ENCODE measurements at regions not wholly inside any gene's neighbourhood (a gene's known extent, or its start where the extent isn't known, plus 50 kb on each side); places are given as distances from the start of the nearest gene placed in this dataset.

GRCh38 chr3:64890006-64890405 is 202.2 kb upstream of the ADAMTS9 start:
- no peak for DNase-seq (ENCODE audit: low spot score)

- no peak for DNase-seq (ENCODE audit: low spot score)
Measured at GRCh38 chr3:64888840-64889392, 201.1 kb upstream of the ADAMTS9 start.

GRCh38 chr3:64888165-64888564 is 200.4 kb upstream of the ADAMTS9 start:
- DNase-seq (ENCODE audit: low spot score), result no peak

GRCh38 chr3:64885055-64885454 is 197.3 kb upstream of the ADAMTS9 start:
- DNase-seq (ENCODE audit: low spot score), result no peak

- DNase-seq (ENCODE audit: low spot score), result no peak
Measured at GRCh38 chr3:64884536-64884935, 196.7 kb upstream of the ADAMTS9 start.

GRCh38 chr3:64880916-64881315 is 193.1 kb upstream of the ADAMTS9 start:
- DNase-seq (ENCODE audit: low spot score), result no peak

GRCh38 chr3:64878362-64878761 is 190.6 kb upstream of the ADAMTS9 start:
- no peak for DNase-seq (ENCODE audit: low spot score)

- no peak for DNase-seq (ENCODE audit: low spot score)
Measured at GRCh38 chr3:64873400-64873799, 185.6 kb upstream of the ADAMTS9 start.

- no peak for DNase-seq (ENCODE audit: low spot score)
Measured at GRCh38 chr3:64872345-64872744, 184.5 kb upstream of the ADAMTS9 start.

GRCh38 chr3:64871834-64872249 is 184.0 kb upstream of the ADAMTS9 start:
- no peak for DNase-seq (ENCODE audit: low spot score)

- DNase-seq (ENCODE audit: low spot score), result no peak
Measured at GRCh38 chr3:64870876-64871646, 183.3 kb upstream of the ADAMTS9 start.

GRCh38 chr3:64867224-64867623 is 179.4 kb upstream of the ADAMTS9 start:
- no peak for DNase-seq (ENCODE audit: low spot score)

- DNase-seq (ENCODE audit: low spot score), result peak; percentile 58
Measured at GRCh38 chr3:64865839-64866570, 178.2 kb upstream of the ADAMTS9 start.

- DNase-seq (ENCODE audit: low spot score), result no peak
Measured at GRCh38 chr3:64863226-64864212, 175.7 kb upstream of the ADAMTS9 start.

- no peak for DNase-seq (ENCODE audit: low spot score)
Measured at GRCh38 chr3:64861684-64862083, 173.9 kb upstream of the ADAMTS9 start.

- no peak for DNase-seq (ENCODE audit: low spot score)
Measured at GRCh38 chr3:64860536-64860870, 172.7 kb upstream of the ADAMTS9 start.

- no peak for DNase-seq (ENCODE audit: low spot score)
Measured at GRCh38 chr3:64859625-64860535, 172.1 kb upstream of the ADAMTS9 start.

- DNase-seq (ENCODE audit: low spot score), result peak; percentile 76
Measured at GRCh38 chr3:64856977-64857516, 169.2 kb upstream of the ADAMTS9 start.

- DNase-seq (ENCODE audit: low spot score), result peak; percentile 7
Measured at GRCh38 chr3:64856106-64856505, 168.3 kb upstream of the ADAMTS9 start.

GRCh38 chr3:64853456-64853855 is 165.7 kb upstream of the ADAMTS9 start:
- DNase-seq (ENCODE audit: low spot score), result no peak

Measured in umbilical cord (tissue), 1 donor.